IMR-90 (cell line): ENCODE measurements at regions not wholly inside any gene's neighbourhood (a gene's known extent, or its start where the extent isn't known, plus 50 kb on each side); places are given as distances from the start of the nearest gene placed in this dataset.

ENCODE experiments used
- ATAC-seq: fragments of 200-7000 bp; cut with Tn5 transposase; 2 replicates; pipeline ENCODE4 v1.9.1; 2020; ENCODE audit warnings: low read depth, mild to moderate bottlenecking, moderate library complexity
- BruUV-seq: library from RNA; stranded (reverse); fragments of 400-500 nt; replicated peaks from 2 replicates; lab custom pipeline; 2021; lab: Mats Ljungman, UMichigan
- CTCF ChIA-PET: fragments of 300-600 bp; formaldehyde crosslinking; extraction: SDS; loops from one replicate; lab custom pipeline; 2021; ENCODE audit warnings: antibody characterized with exemption; lab: Yijun Ruan, JAX
- POLR2A ChIA-PET: fragments of 300-600 bp; sonication (Branson Sonifier 250); formaldehyde crosslinking; loops from one replicate; lab custom pipeline; 2022; ENCODE audit warnings: antibody characterized with exemption; ENCODE audit not compliant: unreplicated experiment; lab: Charles Lee
- DNase-seq: peaks from one replicate; pipeline ENCODE4 v3.0.0; 2013
- H2AFZ ChIP-seq: replicated peaks from 2 replicates; pipeline ENCODE3; 2013; ENCODE audit warnings: low read length, mild to moderate bottlenecking; ENCODE audit not compliant: poor library complexity
- H2AK5ac ChIP-seq: 2 replicates; pipeline ENCODE4 v1.6.1; 2013; ENCODE audit warnings: low read depth, low read length, inconsistent platforms
- H2AK9ac ChIP-seq: replicated peaks from 2 replicates; pipeline ENCODE3; 2013; ENCODE audit warnings: mild to moderate bottlenecking, low read depth, low read length, moderate library complexity; ENCODE audit not compliant: poor library complexity
- H2BK120ac ChIP-seq: 2 replicates; pipeline ENCODE4 v1.6.1; 2013; ENCODE audit warnings: low read depth, low read length, inconsistent platforms
- H2BK15ac ChIP-seq: 3 replicates; pipeline ENCODE4 v1.6.1; 2013; ENCODE audit warnings: low read depth, low read length, inconsistent platforms
- H2BK20ac ChIP-seq: 2 replicates; pipeline ENCODE4 v1.6.1; 2013; ENCODE audit warnings: low read depth, mild to moderate bottlenecking, inconsistent platforms, low read length, moderate library complexity
- H2BK5ac ChIP-seq: 2 replicates; pipeline ENCODE4 v1.6.1; 2013; ENCODE audit warnings: mild to moderate bottlenecking, low read depth, low read length, inconsistent platforms; ENCODE audit not compliant: poor library complexity, severe bottlenecking
- H3K14ac ChIP-seq: replicated peaks from 2 replicates; pipeline ENCODE4 v1.6.1; 2013; ENCODE audit warnings: low read depth, low read length, inconsistent platforms
- H3K18ac ChIP-seq: 2 replicates; pipeline ENCODE4 v1.6.1; 2013; ENCODE audit warnings: low read depth, low read length, control low read depth
- H3K23ac ChIP-seq: 2 replicates; pipeline ENCODE4 v1.6.1; 2013; ENCODE audit warnings: low read depth, low read length, inconsistent platforms
- H3K27ac ChIP-seq: 2 replicates; pipeline ENCODE4 v1.5.1; 2013; ENCODE audit warnings: mild to moderate bottlenecking, control low read depth, low read length; ENCODE audit not compliant: insufficient read depth
- H3K27me3 ChIP-seq: 2 replicates; pipeline ENCODE4 v1.6.1; 2013; ENCODE audit warnings: low read length; ENCODE audit not compliant: control insufficient read depth, insufficient read depth
- H3K36me3 ChIP-seq: 2 replicates; pipeline ENCODE4 v1.6.1; 2013; ENCODE audit warnings: low read length, mixed read lengths; ENCODE audit not compliant: control insufficient read depth, insufficient read depth
- H3K4ac ChIP-seq: 2 replicates; pipeline ENCODE4 v1.6.1; 2013; ENCODE audit warnings: low read depth, low read length, inconsistent platforms
- H3K4me1 ChIP-seq: 2 replicates; pipeline ENCODE4 v1.6.1; 2013; ENCODE audit warnings: low read length, mixed read lengths; ENCODE audit not compliant: control insufficient read depth, insufficient read depth
- H3K4me2 ChIP-seq: 2 replicates; pipeline ENCODE4 v1.6.1; 2013; ENCODE audit warnings: low read depth, mild to moderate bottlenecking, control low read depth, low read length, moderate library complexity
- H3K4me3 ChIP-seq: 2 replicates; pipeline ENCODE4 v1.5.1; 2013; ENCODE audit warnings: low read depth, mild to moderate bottlenecking, control low read depth, low read length, moderate library complexity; ENCODE audit not compliant: insufficient read depth
- H3K56ac ChIP-seq: 2 replicates; pipeline ENCODE4 v1.6.1; 2013; ENCODE audit warnings: low read length, inconsistent platforms; ENCODE audit not compliant: insufficient read depth; ENCODE audit errors: extremely low read depth
- H3K79me1 ChIP-seq, 2 experiments: 2 replicates each; pipeline ENCODE4 v1.6.1; 2013; ENCODE audit warnings: low read length in 2 of 2, inconsistent platforms in 1 of 2, low read depth in 1 of 2
- H3K9ac ChIP-seq: 2 replicates; pipeline ENCODE4 v1.6.1; 2013; ENCODE audit warnings: low read depth, low read length, control low read depth
- H3K9me1 ChIP-seq: 2 replicates; pipeline ENCODE4 v1.6.1; 2013; ENCODE audit warnings: low read length, inconsistent platforms; ENCODE audit not compliant: insufficient read depth
- H3K9me3 ChIP-seq: 2 replicates; pipeline ENCODE4 v1.6.1; 2013; ENCODE audit warnings: low read length; ENCODE audit not compliant: control insufficient read depth, insufficient read depth
- H4K20me1 ChIP-seq: 2 replicates; pipeline ENCODE4 v1.6.1; 2013; ENCODE audit warnings: low read length, inconsistent platforms; ENCODE audit not compliant: insufficient read depth
- H4K5ac ChIP-seq: 2 replicates; pipeline ENCODE4 v1.6.1; 2013; ENCODE audit warnings: mild to moderate bottlenecking, low read depth, low read length, control low read depth
- H4K8ac ChIP-seq, 2 experiments: 2 replicates each; pipeline ENCODE4 v1.6.1; 2013; ENCODE audit warnings: low read depth in 2 of 2, low read length in 2 of 2, control low read depth in 1 of 2, inconsistent platforms in 1 of 2
- H4K91ac ChIP-seq: 2 replicates; pipeline ENCODE4 v1.6.1; 2013; ENCODE audit warnings: low read depth, low read length, inconsistent platforms; ENCODE audit not compliant: insufficient read depth
- CEBPB ChIP-seq: IDR thresholded peaks from 2 replicates; pipeline ENCODE4 v1.6.1; 2012; ENCODE audit warnings: low read depth, low read length, improper control_type of control experiment
- MAZ ChIP-seq: IDR thresholded peaks from 2 replicates; pipeline ENCODE4 v1.6.1; 2012; ENCODE audit warnings: low read depth, mild to moderate bottlenecking, low read length, improper control_type of control experiment, moderate library complexity, borderline replicate concordance
- WGBS, 2 experiments: methylation state at CpG; one replicate each; pipeline versions ENCODE4 v1.1.5 to v1.1.7; 2013; ENCODE audit warnings: missing lambda C conversion rate in 2 of 2; ENCODE audit not compliant: insufficient read length in 1 of 2; ENCODE audit errors: extremely low coverage in 2 of 2; 5-methylcytosine and 5-hydroxymethylcytosine counted together
- dilution Hi-C: fragments of 300-500 bp; cut with HindIII; formaldehyde crosslinking; loops from one replicate; pipeline ENCODE4 v1.14.3; 2018; ENCODE audit warnings: low sequenced_read_pairs; ENCODE audit not compliant: unreplicated experiment
- in situ Hi-C: fragments of 300-500 bp; cut with MboI; formaldehyde crosslinking; loops from 3 replicates; pipeline ENCODE4 v1.14.3; 2019; ENCODE audit warnings: low sequenced_read_pairs, inconsistent platforms, mixed read lengths
- intact Hi-C: fragments of 100-400 bp; cut with micrococcal nuclease; formaldehyde crosslinking; loops from 2 replicates; pipeline ENCODE4 v1.10.0; 2022

GRCh38 chr12:114769634-114770033 is 85.7 kb upstream of the TBX3 start:
- no peak overlapping the region for H3K18ac ChIP-seq
- in situ Hi-C loops (no loop called here), dilution Hi-C loops (no loop called here), intact Hi-C loops (loop anchor here (10.0 kb wide), 1 partner anchor 135 kb away; no protein-coding TSS in a partner anchor)
- peak overlapping the region; percentile 70; the same call in 2 of the 3 replicates for H2BK15ac ChIP-seq
- H3K9ac ChIP-seq, result no peak overlapping the region
- H2AFZ ChIP-seq, result no peak overlapping the region
- DNase-seq (no peak), ATAC-seq (no peak)
- H2BK120ac ChIP-seq, result peak overlapping the region; percentile 16; the same call in 1 of the 2 replicates
- H3K4me3 ChIP-seq, result no peak overlapping the region
- TF ChIP-seq CEBPB (0 out of 2 replicates have a peak, but pooled peaks have one; percentile 15), MAZ (no peak)
- no peak overlapping the region for H2AK5ac ChIP-seq
- H2AK9ac ChIP-seq, result no peak overlapping the region
- H3K14ac ChIP-seq, result no peak overlapping the region
- WGBS, 2 experiments, result 83% methylated on average over 3 of the region's 4 CpGs; no CpG with 5 or more reads in 1 of the 2 experiments
- H4K20me1 ChIP-seq, result no peaks in the 10 kb centered on the region
- no peak overlapping the region for H3K56ac ChIP-seq
- peak overlapping the region; percentile 0; the same call in 1 of the 2 replicates for H2BK20ac ChIP-seq
- no peak overlapping the region for H4K8ac ChIP-seq
- 0 out of 2 replicates have a peak overlapping the region, but pooled peaks have one; percentile 29 for H3K23ac ChIP-seq
- H3K79me1 ChIP-seq, result no peaks in the 10 kb centered on the region
- no peak overlapping the region for H2BK5ac ChIP-seq
- POLR2A ChIA-PET, result interaction anchor here (0.5 kb wide), 1 partner anchor 29 kb away, joined by 3 read pairs; no protein-coding TSS in a partner anchor
- peaks cover 3% of the 10 kb centered on the region for H3K9me1 ChIP-seq
- H3K9me3 ChIP-seq, result peaks cover 2% of the 10 kb centered on the region; the same call in 1 of the 2 replicates
- peak overlapping the region; percentile 60; the same call in 1 of the 2 replicates for H3K4ac ChIP-seq
- CTCF ChIA-PET, result no interaction called here
- no peaks in the 10 kb centered on the region for H3K27me3 ChIP-seq
- no TSS peak for BruUV-seq
- peak overlapping the region; percentile 21; the same call in 1 of the 2 replicates for H4K91ac ChIP-seq
- no peak overlapping the region for H3K27ac ChIP-seq
- H3K36me3 ChIP-seq, result no peaks in the 10 kb centered on the region
- peaks cover 2% of the 10 kb centered on the region for H3K4me1 ChIP-seq
- no peak overlapping the region for H4K5ac ChIP-seq
- no peak overlapping the region for H3K4me2 ChIP-seq
